Panc1 (cell line): ENCODE measurements at regions not wholly inside any gene's neighbourhood (a gene's known extent, or its start where the extent isn't known, plus 50 kb on each side); places are given as distances from the start of the nearest gene placed in this dataset.

ENCODE experiments used
- ATAC-seq: fragments of 200-7000 bp; cut with Tn5 transposase; 2 replicates; pipeline ENCODE4 v1.9.1; 2020; ENCODE audit warnings: mild to moderate bottlenecking, moderate library complexity
- BruUV-seq: library from RNA; stranded (reverse); fragments of 400-500 nt; replicated peaks from 2 replicates; lab custom pipeline; 2021; lab: Mats Ljungman, UMichigan
- CTCF ChIA-PET: fragments of 300-600 bp; sonication (Branson Sonifier 250); formaldehyde crosslinking; loops from one replicate; lab custom pipeline; 2022; ENCODE audit warnings: antibody characterized with exemption; lab: Charles Lee
- POLR2A ChIA-PET: fragments of 300-600 bp; sonication (Branson Sonifier 250); formaldehyde crosslinking; loops from one replicate; lab custom pipeline; 2022; ENCODE audit warnings: antibody characterized with exemption; lab: Charles Lee
- DNase-seq: peaks from one replicate; pipeline ENCODE4 v3.0.0-alpha.2; 2010; ENCODE audit warnings: low read depth, low spot score
- H3K27ac ChIP-seq: 2 replicates; pipeline ENCODE4 v1.5.1; 2011; ENCODE audit warnings: mild to moderate bottlenecking, low read length, inconsistent platforms
- H3K27me3 ChIP-seq: fragments of 200-500 bp; sonication (Bioruptor generic); 2 replicates; pipeline ENCODE4 v1.6.0; 2014; ENCODE audit warnings: low read length, inconsistent platforms; ENCODE audit not compliant: control insufficient read depth, insufficient read depth
- H3K36me3 ChIP-seq: fragments of 200-500 bp; sonication (Bioruptor generic); 2 replicates; pipeline ENCODE4 v1.5.1; 2014; ENCODE audit warnings: inconsistent platforms, mild to moderate bottlenecking, low read length, moderate library complexity; ENCODE audit not compliant: control insufficient read depth, insufficient read depth
- H3K4me1 ChIP-seq: 2 replicates; pipeline ENCODE4 v1.5.1; 2011; ENCODE audit warnings: inconsistent platforms, mild to moderate bottlenecking, low read length, moderate library complexity; ENCODE audit not compliant: control insufficient read depth, insufficient read depth
- H3K4me3 ChIP-seq, 2 experiments: 2 replicates each; pipeline ENCODE4 v1.5.1; 2011 to 2012; ENCODE audit warnings: low read depth in 2 of 2, low read length in 2 of 2, mild to moderate bottlenecking in 2 of 2, inconsistent platforms in 1 of 2, moderate library complexity in 1 of 2
- H3K9me3 ChIP-seq: fragments of 200-500 bp; sonication (Bioruptor generic); 2 replicates; pipeline ENCODE4 v1.5.1; 2014; ENCODE audit warnings: low read depth, mild to moderate bottlenecking, inconsistent platforms, low read length, moderate library complexity; ENCODE audit not compliant: control insufficient read depth, insufficient read depth
- CTCF ChIP-seq: fragments of 450-650 bp; IDR thresholded peaks from 2 replicates; pipeline ENCODE4 v1.5.1; 2017; ENCODE audit warnings: mild to moderate bottlenecking
- POLR2AphosphoS5 ChIP-seq: IDR thresholded peaks from 2 replicates; pipeline ENCODE4 v1.6.1; 2012; ENCODE audit warnings: mild to moderate bottlenecking, low read depth, low read length, moderate library complexity
- REST ChIP-seq, 2 experiments: IDR thresholded peaks; 2 replicates each; pipeline ENCODE4 v1.6.1; 2011 to 2012; ENCODE audit warnings: low read depth in 2 of 2, control low read depth in 1 of 2, low read length in 1 of 2, mild to moderate bottlenecking in 1 of 2, moderate library complexity in 1 of 2; ENCODE audit not compliant: insufficient read depth in 1 of 2
- SIN3A ChIP-seq: IDR thresholded peaks from 2 replicates; pipeline ENCODE4 v1.6.1; 2012; ENCODE audit warnings: low read depth, mild to moderate bottlenecking, low read length, moderate library complexity, borderline replicate concordance; ENCODE audit not compliant: insufficient read depth
- TCF7L2 ChIP-seq: IDR thresholded peaks from 2 replicates; pipeline ENCODE4 v1.6.1; 2011; ENCODE audit warnings: mild to moderate bottlenecking, low read depth, low read length, inconsistent platforms
- in situ Hi-C: cut with HindIII; loops from 2 replicates; pipeline ENCODE4 v1.10.0; 2016; ENCODE audit warnings: low sequenced_read_pairs, low pct_unique_long_range_greater_than_20kb
- intact Hi-C: fragments of 100-400 bp; cut with micrococcal nuclease; formaldehyde crosslinking; loops from one replicate; pipeline ENCODE4 v1.10.0; 2022; ENCODE audit not compliant: unreplicated experiment

GRCh38 chr6:126529637-126530362, 189.9 kb downstream of the CENPW start:
- Histone ChIP-seq H3K4me1 (no peaks in the 10 kb centered on the region), H3K27ac (no peak overlapping the region), H3K4me3 (no peak overlapping the region), H3K36me3 (no peaks in the 10 kb centered on the region), H3K27me3 (no peaks in the 10 kb centered on the region), H3K9me3 (no peaks in the 10 kb centered on the region)
- intact Hi-C loops (no loop called here), in situ Hi-C loops (no loop called here)
- no peak for DNase-seq
- CTCF ChIA-PET, result no interaction called here
- POLR2A ChIA-PET, result interaction anchor here (0.6 kb wide), 1 partner anchor 13 kb away, joined by 3 read pairs; no protein-coding TSS in a partner anchor
- BruUV-seq, result no TSS peak
- TF ChIP-seq REST (IDR thresholded peaks at IDR 0.05; ENCODE audit: insufficient read depth in 1 of 2, low read depth in 2 of 2, low read length in 1 of 2) (no peak), CTCF (no peak), POLR2AphosphoS5 (no peak), SIN3A (no peak), TCF7L2 (no peak)
- no peak for ATAC-seq

GRCh38 chr6:126530775-126531174, 190.9 kb downstream of the CENPW start:
- TF ChIP-seq CTCF (no peak), TCF7L2 (no peak), SIN3A (no peak), REST (IDR thresholded peaks at IDR 0.05; ENCODE audit: insufficient read depth in 1 of 2, low read depth in 2 of 2, low read length in 1 of 2) (no peak), POLR2AphosphoS5 (no peak)
- Histone ChIP-seq H3K36me3 (no peaks in the 10 kb centered on the region), H3K4me3 (no peak overlapping the region), H3K4me1 (no peaks in the 10 kb centered on the region), H3K27ac (no peak overlapping the region), H3K9me3 (no peaks in the 10 kb centered on the region), H3K27me3 (no peaks in the 10 kb centered on the region)
- CTCF ChIA-PET, result no interaction called here
- in situ Hi-C loops, result no loop called here
- no TSS peak for BruUV-seq
- POLR2A ChIA-PET, result no interaction called here
- intact Hi-C loops, result no loop called here
- ATAC-seq (no peak), DNase-seq (no peak)
